Stimulated activated naive CD8-positive, alpha-beta T cell treated with anti-CD3 and anti-CD28 coated beads, Interleukin-15, Interleukin-2, amounts not matched to agents 100 U/mL and 50 U/mL, for 24 hours (primary cell): ENCODE measurements at regions not wholly inside any gene's neighbourhood (a gene's known extent, or its start where the extent isn't known, plus 50 kb on each side); places are given as distances from the start of the nearest gene placed in this dataset.

Source experiments
- ATAC-seq: fragments of 150-1000 bp; cut with Tn5 transposase; one replicate; pipeline ENCODE4 v1.10.0; 2021
- DNase-seq: peaks from one replicate; pipeline ENCODE4 v3.0.0; 2021

DNA sequence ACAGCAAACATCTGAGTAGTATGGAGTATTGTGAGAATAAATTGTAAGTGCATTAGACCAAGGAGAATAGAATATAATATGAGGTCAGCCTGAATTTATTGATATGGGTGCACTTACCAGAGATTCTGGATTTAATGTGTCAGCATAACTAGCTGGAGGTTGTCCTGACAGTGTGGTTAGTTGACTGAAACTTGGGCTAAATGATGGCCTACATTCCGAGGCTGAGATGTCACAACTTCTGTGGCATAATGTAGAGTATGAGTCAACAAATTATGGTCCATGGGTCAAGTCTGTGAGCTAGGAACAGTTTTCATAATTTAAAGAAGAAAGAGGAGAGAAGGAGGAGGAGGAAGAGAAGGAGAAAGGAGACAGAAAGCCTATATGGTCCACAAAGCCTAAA, 127.6 kb downstream of the QPCT start:
- no peak for ATAC-seq
- DNase-seq, result no peak

DNA sequence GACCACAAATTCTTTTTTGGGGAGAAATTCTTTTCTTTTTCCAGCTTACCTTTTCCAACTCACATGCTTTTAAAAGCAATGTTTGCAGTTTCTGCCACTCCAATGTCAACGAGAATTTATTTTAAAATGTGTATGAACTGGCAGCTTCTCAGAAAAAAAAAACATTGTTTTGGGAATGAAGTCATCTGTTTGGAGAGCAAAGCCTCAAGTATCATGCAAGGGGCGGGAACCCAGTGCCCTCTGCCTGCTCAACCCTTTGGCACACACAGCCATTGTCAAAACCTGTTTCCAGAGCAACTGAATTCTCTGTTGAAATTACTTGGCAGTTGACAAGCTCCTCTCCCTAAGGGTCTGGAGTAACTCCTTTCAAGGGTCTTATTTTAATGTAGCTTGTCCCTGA, 128.5 kb downstream of the QPCT start:
- DNase-seq, result no peak
- no peak for ATAC-seq

DNA sequence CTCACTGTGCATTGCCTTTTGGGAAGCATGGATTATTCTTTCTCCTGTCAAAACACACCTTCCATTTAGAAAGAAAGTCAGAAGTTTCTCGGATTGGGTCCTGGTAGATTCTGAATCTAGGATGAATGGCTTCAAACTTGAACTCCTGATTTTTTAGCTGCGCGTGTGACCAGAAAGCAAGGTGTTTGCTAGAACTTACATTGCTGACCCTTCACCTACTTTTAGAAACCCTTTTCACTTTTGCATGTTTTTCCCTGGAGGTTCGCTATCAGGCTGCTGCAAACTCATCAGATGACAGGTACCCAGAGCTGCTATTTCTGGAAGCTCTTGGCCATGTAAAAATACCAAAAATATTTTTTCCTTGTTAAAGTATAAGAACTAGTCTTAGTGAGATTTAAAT, 132.0 kb downstream of the QPCT start:
- no peak for ATAC-seq
- no peak for DNase-seq

DNA sequence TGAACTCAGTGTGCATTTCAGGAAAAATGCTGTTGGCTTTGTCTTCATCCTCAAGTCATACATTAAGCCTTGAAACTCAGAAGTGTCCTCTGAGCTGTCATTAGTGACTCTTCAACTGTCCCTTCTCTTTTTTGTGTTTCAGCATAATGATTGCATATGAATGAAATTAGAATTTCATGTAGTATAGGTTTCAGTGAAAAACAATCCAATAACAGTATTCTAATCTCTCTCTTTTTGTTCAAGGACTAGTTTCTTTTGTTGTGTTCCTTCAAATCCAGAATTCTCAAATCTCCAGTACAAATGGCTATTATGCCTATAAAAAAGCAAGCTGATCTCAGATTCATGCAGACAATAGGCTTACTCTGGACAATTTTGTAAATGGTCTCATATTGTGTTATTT, 133.5 kb downstream of the QPCT start:
- ATAC-seq (no peak), DNase-seq (no peak)

DNA sequence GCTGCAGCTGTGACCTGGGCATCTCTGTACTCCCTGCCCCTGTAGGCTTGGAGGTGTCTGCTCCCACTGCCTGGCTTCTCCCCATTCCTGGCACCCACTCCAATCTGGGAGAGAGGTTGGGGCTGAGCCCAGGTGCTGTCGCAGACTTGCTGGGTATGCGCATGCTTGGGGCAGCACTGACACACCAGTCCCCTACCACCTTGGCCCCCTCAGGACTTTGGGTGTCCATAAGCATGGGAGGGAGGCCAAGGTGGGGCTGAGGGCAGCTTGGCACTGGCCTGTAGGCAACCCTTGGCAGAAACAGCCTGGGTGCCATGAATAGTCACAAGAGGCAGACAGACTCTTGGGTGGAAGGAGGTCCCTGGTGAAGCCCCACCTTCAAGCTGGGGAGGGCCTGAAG, 136.8 kb downstream of the QPCT start:
- no peak for ATAC-seq
- no peak for DNase-seq

DNA sequence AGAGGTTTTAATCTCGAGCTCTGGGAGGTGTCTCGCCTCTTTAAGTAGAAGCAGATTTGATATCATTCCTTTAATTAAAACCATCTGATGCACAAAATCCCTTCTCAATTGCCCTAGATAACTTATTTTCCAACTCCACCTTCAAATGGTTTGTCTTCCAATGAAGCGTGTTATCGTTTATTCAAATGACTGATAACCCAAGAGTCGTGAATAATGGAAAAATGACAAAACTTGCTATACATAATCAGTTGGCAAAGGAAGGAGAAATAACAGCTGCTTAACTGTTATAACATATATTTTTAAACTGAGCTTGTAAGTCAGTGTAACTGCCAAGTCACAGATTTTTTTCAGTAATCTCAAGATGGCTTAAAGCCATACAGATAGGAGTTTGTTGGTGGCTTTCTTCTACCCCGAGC, 144.6 kb downstream of the QPCT start:
- no peak for ATAC-seq

DNA sequence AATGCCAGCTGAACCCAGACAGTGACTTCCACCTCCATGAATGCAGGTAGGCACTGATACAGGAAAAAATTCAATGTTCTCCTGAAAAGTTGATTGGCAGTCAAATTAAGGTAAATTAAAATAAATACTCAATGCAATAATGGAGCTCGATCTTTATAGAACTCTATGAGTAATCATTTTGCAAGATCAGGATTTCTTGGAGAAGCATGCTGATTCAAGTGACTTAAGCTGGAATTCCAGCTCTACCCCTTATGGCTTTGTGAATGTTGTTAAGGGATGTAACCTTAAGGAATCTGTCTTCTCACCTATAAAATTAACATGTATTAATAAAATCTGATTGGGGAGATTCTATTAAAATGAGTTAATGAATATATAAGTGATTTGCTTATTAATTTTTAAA, 145.1 kb downstream of the QPCT start:
- DNase-seq (no peak), ATAC-seq (no peak)

More for the DNA sequence above, 144.6 kb downstream of the QPCT start:
- DNase-seq, result no peak

DNA sequence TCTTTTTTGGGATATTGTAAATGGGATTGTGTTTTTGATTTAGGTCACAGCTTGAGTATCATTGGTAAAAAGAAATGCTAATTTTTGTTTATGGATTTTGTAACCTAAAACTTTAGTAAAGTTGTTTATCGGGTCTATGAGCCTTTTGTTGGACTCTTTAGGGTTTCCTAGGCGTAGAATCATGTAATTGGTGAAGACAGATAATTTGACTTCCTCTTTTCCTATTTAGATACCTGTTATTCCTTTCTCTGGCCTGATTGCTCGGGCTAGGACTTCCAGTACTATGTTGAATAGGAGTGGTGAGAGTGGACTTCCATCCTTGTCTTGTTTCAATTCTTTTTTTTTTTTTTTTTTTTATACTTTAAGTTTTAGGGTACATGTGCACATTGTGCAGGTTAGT, 149.0 kb downstream of the QPCT start:
- no peak for DNase-seq
- ATAC-seq, result no peak

DNA sequence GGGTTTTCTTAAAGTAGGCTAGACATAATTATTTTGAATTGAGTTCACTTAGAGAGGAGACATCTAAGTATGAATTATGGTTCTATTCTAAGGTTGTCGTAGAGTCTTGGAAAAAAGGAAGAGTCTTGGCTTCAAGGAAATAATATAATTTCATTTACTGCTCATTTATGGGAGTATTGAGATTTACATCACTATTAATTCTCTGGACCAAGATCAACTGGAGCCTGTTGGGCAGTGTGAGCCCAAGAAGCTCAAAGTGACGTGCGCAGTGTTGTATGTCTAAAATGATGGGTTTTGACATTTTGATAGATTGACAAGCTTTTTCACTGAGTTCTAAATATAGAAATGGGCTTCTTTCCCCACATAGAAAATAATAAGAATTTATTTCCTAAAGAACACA, 154.7 kb downstream of the QPCT start:
- DNase-seq, result no peak
- no peak for ATAC-seq

DNA sequence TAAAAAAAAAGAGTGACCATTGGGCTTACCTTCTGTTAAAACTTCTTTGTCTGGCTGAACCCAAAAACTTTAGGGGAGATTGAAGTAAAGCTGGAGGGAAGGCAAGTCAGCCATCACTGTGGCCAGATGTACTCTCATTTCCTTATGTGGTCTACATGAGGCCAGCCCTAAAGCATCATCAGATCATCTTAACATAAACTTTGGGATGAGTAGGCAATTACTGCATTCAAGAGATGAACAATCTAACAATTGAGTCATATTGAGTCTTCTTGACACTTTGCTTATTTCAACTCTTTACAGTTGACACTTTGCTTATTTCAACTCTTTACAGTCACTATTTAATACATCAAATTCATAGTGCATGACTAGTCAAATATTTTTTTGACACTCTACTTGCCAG, 155.6 kb downstream of the QPCT start:
- DNase-seq (no peak), ATAC-seq (peak; percentile 69)

DNA sequence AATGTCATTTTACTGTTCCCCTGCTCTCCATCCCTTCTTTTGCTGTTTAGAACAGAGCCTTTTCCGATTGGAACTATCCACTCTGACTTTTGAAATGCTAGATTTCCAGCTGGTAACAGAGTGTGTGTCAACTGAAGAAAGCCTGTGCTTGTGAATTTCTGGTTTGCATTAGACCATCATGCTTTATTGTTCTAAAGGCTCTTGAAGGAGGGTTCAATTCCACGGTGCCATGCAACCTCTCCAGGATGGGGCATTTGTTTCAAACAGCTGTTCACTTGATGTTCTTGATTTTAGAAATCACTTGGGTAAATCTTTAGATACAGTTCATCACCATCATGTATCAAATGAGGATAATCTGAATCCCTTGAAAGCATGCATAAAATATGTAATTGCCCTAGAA, 156.7 kb downstream of the QPCT start:
- ATAC-seq (no peak), DNase-seq (no peak)

DNA sequence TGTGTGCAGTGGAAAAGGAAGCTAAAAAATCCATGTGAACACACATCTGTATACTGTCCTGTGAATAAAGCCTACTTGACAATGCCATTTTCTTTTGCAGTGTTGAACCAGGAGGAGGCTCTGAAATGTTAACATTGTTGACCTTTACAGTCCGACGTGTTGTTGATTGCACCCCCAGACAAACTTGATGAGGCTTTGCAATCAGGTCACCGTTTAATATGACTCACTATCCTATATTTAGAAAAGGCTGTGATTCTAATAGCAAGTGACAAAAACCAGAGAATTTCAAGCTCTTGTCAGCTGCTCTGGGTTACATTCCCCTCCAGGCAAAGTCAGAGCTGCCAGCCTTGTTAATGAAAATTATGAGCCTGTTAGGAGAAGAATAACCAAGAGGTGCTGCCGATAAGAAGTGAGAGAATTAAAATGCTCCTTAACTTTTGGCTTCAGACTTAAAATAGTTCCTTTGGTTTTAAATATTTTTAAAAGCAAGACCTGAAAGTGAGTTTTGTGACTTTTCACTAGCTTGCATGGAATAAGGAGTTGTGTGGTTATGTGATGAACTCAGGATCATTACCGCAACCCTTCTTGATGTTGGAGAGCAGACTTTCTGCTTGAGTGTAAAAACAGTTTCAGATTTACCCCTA, 162.1 kb downstream of the QPCT start:
- ATAC-seq (no peak), DNase-seq (no peak)

DNA sequence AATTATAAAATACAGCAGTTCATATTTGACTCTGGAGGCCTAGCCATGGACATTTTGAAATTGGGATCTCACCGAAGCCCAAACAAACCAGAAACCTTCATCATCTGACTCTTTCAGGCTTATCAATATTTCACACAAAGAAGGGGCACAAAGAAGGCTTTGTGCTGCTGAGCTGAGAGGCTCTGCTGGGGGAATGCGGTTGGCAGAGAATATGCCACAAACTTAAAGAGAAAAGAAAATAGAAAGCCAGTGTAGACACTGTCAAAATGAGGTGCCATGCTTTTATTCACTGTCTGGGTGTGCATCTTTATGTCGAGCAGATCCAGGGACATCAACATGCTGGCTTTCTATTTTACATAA, 162.6 kb downstream of the QPCT start:
- no peak for DNase-seq
- ATAC-seq, result no peak

DNA sequence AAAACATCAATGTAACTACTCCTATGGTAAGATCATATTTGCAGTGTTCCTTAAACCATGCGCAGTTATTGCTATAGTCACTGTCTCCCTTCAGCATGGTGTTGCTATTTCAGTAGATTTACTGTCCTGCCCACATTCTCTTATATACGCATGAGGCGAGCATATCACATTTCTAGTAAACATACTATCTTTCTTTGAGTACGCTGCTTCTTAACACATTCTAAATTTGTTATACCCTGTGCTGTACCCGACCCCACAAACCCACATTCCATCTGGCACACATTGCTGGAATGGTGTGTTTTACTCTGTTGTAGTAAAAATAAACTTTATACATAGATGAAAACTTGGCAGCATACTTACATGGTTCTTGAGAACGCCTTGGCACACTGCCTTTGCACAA, 163.3 kb downstream of the QPCT start:
- DNase-seq (no peak), ATAC-seq (no peak)

DNA sequence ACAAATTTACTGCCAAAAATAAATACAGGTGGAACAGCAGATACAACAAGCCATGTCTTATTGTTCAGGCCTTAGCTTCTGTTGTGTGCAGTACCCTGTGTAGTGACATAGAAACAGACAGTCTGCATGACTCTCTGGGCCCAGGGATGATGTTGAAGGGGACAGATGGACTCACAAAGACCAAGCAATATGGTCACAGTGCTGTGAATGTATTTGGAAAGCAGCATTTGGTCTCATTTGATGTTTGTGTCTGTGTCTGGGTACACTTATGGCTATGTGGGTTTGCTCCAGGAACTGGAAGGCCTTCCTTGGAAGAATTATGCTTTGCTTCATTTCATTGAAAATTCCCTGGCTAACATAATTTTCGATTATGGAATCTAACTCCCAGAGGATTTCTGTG, 158.5 kb downstream of the CDC42EP3 start:
- ATAC-seq (no peak), DNase-seq (no peak)

DNA sequence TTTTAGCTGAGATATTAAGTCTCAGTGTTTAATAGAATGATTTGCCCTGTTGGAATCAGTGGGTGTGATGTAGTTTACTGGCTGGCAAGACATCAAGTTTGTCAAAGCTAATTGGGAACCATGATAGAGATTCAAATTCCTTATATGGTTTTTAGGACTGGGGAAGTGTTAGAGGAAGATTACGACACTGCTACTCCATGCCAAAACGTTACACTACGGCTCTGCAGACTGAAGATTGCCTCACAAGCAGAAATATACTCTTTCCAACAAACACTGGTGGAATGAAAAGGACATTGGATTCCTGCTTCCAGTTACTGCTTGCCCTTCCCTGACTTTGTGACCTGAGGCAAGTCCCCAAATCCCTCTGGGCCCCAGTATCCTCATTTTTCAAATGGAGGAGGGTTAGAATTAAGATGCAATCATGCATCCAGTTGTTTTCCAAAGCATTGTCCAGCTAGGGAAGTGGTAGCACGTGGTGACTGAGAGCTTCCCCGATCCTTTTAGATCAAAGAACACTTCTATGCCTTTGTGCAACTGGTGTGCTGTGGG, 147.6 kb downstream of the CDC42EP3 start:
- ATAC-seq (no peak), DNase-seq (no peak)

DNA sequence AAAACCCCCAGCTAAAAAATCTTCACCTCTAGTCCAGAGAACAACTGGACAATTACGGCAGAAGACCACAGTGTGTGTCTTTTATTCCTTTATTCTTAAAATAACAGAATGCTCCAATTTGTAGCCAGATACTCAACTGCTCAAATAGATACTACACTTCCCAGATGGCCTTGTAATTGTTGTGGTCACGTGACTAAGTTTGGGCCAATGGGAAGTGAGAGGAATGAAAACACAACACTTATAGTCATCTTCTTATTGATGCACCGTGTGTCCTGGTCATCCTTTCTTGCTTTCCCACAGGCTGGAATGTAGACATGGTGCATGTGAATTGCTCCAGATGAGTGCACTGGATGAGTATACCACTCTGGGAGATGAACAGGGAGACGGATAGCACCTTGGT, 145.1 kb downstream of the CDC42EP3 start:
- ATAC-seq, result no peak
- no peak for DNase-seq

DNA sequence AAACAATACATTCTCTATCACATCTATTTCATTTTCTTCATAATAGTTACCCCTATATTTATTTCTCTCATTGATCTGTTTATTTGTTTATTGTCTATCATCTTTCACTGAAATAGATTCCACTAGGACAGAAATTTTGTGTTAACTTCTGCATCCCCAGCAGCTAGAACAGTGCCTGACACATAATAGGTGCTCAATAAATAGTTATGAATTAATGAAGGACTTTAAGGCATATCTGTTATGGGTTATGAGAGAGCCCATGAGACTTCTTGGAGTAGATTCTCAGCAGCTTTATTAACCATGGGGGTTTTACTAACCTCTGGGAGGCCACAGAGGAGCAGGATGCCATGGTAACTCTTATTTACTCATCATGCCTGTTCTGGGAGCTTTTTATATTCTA, 144.6 kb downstream of the CDC42EP3 start:
- DNase-seq, result no peak
- ATAC-seq, result no peak

DNA sequence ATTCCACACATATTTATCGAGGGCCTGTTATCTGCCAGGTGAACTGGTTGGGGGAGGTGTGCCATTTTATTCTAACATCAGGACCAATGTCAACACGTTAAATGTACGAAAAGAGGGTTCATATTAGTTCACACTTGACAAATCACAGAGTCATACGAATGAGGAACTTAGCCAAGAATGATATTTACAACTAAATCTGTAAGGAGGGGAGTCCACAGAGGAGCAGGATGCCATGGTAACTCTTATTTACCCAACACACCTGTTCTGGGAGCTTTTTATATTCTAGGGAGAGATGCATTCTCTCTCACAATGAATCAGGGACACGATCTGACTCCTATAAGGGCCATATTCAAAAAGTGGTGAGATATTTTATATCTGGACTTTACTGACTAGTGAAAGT, 144.1 kb downstream of the CDC42EP3 start:
- ATAC-seq (no peak), DNase-seq (no peak)

DNA sequence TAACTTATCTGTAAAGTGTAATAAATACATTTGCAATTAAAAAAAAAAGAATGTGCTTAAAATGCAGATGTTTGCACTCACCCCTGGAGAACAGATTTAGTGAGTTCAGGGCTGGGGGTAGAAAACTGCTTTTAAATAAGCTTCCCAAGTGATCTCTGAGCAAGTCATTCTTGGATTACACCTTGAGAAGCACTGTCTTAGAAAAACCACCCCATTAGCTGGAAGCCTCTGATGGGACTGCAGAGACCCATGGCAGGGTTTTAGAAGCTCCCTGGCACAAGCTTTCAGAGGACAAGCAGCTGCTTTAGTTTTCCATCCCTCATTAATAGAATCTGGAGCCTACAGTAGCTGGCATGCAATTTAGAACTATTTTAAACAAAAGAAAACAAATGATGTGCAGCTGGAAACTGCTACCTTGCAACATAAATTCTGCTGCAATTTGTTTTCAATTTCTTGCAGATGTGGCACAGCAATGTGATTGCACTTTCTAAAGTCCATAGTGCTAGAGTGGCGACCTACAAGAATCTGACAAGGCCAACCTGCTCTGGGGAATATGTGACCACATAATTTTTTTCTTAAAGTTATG, 141.5 kb downstream of the CDC42EP3 start:
- no peak for ATAC-seq
- no peak for DNase-seq

DNA sequence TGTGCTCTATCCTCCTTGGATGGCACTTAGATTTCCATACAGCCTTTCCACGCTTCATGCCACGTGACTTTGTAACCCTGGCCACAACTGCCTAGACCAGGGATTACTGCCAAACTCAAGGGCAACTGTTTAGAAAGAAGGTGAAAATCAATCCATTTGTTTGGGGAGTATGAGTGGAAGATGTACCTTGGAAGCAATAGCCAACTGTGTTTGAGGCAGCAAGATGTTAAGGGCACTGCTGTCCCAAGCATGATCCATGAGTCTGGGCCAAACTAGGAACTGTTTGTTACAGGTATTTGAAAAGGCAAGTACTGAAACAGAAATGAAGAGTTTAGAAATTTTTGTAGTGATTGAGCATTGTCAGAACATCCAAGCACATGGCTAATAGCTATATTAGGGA, 138.9 kb downstream of the CDC42EP3 start:
- ATAC-seq (no peak), DNase-seq (no peak)

DNA sequence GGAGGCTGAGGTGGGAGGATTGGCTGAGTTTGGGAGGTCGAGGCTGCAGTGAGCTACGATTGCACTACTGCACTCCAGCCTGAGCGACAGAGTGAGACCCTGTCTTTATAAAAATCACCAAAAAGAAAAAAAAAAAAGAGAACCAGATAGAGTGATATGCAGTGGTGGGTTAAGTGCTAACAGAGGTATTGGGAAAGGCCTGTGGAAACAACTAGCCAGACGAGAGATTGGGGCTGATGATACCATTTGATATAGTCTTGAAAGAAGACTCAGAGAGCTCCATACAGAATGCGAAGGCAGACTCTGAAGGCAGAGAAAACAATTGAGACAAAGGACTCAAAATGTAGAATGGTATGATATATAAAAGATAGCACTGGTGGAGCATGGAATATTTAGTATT, 134.1 kb downstream of the CDC42EP3 start:
- DNase-seq (no peak), ATAC-seq (no peak)

DNA sequence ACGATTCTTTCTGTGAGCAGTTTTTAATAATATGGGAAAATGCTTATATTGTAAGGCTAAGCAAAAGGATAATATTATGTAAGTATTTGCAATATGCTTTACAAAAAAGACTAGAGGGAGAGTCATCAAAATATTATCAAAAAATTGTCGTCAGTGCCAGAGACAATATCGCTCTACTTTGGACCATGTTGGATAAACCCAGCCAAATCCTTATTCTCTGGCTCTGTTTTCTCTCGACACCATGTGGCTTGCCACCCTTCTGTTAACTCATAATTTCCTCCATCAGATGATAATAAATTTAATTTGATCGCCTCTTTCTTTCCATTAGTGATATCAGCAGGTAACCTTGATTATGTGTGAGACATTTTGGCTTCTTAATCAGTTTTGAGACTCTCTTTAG, 129.9 kb downstream of the CDC42EP3 start:
- ATAC-seq (no peak), DNase-seq (no peak)

DNA sequence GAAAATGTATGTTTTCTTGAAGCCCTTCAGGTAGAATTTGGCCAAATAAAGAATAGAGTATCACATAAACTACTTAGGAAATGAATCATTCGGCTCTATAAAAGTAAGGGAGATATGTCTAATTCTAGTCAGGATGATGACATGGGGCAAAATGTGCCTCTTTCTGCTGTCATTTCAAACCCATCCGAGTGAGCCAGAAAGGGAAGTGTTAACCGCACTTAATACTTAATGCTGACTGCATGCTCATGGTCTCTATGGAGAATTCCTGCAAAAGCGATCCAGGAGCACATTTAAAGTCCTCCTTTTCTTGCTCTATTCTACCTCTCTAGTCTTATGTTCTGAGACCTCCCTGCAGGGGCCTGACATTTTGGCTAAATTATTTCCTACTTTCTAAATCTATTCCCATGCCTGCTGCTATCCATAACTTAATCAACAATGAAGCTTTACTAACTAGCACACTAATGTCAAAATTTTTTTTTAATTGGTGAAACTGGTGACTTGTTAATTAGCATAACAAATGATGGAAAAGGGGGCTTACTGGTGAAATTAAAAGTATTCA, 127.4 kb downstream of the CDC42EP3 start:
- ATAC-seq, result no peak

More for the DNA sequence above, 127.4 kb downstream of the CDC42EP3 start:
- DNase-seq, result no peak
